ENCODE measurements at regions not wholly inside any gene's neighbourhood (a gene's known extent, or its start where the extent isn't known, plus 50 kb on each side); places are given as distances from the start of the nearest gene placed in this dataset.

DNA sequence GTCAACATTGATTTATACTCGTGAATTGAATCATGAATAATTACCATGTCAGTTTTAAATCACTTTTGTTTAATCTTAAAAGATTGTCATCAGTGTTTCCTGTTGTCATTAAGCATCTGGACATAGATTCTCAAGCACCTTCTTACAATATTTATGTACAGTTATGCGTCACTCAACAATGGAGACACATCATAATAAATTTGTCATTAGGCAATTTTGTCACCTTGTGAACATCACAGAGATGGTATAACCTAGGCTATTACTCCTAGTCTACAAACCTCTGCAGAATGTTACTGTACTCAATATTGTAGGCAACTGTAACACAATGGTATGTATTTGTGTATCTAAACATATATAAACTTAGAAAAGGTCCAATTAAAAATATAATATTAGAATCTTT is 2130.9 kb upstream of the PCDH20 start:
- WGBS, 2 experiments (ENCODE audit: extremely low coverage in 2 of 2, insufficient read length in 1 of 2), result no CpG with 5 or more reads among the region's 2 CpGs
- Histone ChIP-seq H3K79me1 (ENCODE audit: low read depth in 1 of 2, low read length in 2 of 2) (no peaks in the 10 kb centered on the region), H2AFZ (replicated peaks; ENCODE audit: low read length, poor library complexity) (no peak overlapping the region), H3K4me3 (ENCODE audit: insufficient read depth, low read depth, low read length) (no peak overlapping the region), H2BK15ac (ENCODE audit: low read depth, low read length) (no peak overlapping the region), H3K23ac (ENCODE audit: low read depth, low read length) (no peak overlapping the region), H2AK5ac (ENCODE audit: low read depth, low read length) (no peak overlapping the region), H3K9me3 (ENCODE audit: control insufficient read depth, insufficient read depth, low read length) (no peaks in the 10 kb centered on the region), H4K8ac (ENCODE audit: low read depth in 2 of 2, low read length in 2 of 2) (no peak overlapping the region), H3K27me3 (ENCODE audit: control insufficient read depth, insufficient read depth, low read length) (no peaks in the 10 kb centered on the region), H4K91ac (ENCODE audit: insufficient read depth, low read depth, low read length) (no peak overlapping the region), H4K20me1 (ENCODE audit: insufficient read depth, low read length) (no peaks in the 10 kb centered on the region), H3K36me3 (ENCODE audit: control insufficient read depth, insufficient read depth, low read length) (no peaks in the 10 kb centered on the region), H3K14ac (replicated peaks; ENCODE audit: low read depth, low read length) (no peak overlapping the region), H3K56ac (ENCODE audit: extremely low read depth, insufficient read depth, low read length) (no peak overlapping the region), H2AK9ac (replicated peaks; ENCODE audit: low read depth, low read length, poor library complexity) (no peak overlapping the region), H3K18ac (ENCODE audit: low read depth, low read length) (no peak overlapping the region), H3K4ac (ENCODE audit: low read depth, low read length) (no peak overlapping the region), H2BK120ac (ENCODE audit: low read depth, low read length) (no peak overlapping the region), H2BK5ac (ENCODE audit: low read depth, low read length, poor library complexity, severe bottlenecking) (no peak overlapping the region), H3K4me2 (ENCODE audit: low read depth, low read length) (no peak overlapping the region), H3K4me1 (ENCODE audit: control insufficient read depth, insufficient read depth, low read length) (no peaks in the 10 kb centered on the region), H3K9me1 (ENCODE audit: insufficient read depth, low read length) (no peaks in the 10 kb centered on the region), H3K9ac (ENCODE audit: low read depth, low read length) (no peak overlapping the region), H3K27ac (ENCODE audit: insufficient read depth, low read length) (no peak overlapping the region), H2BK20ac (ENCODE audit: low read depth, low read length) (no peak overlapping the region), H4K5ac (ENCODE audit: low read depth, low read length) (no peak overlapping the region)
- ChIA-PET POLR2A (ENCODE audit: unreplicated experiment) (no interaction called here), CTCF (no interaction called here)
- BruUV-seq (replicated peaks), result no TSS peak
- DNase-seq, result no peak
- no peak for ATAC-seq (ENCODE audit: low read depth)
- TF ChIP-seq RFX5 (IDR thresholded peaks at IDR 0.05; ENCODE audit: low read depth, low read length) (no peak), NFE2L2 (IDR thresholded peaks at IDR 0.05; ENCODE audit: low read depth, low read length) (no peak)
- intact Hi-C loops (cut with micrococcal nuclease), result no loop called here
- in situ Hi-C loops (cut with MboI; ENCODE audit: low sequenced_read_pairs), result no loop called here
- dilution Hi-C loops (cut with HindIII; ENCODE audit: low sequenced_read_pairs, unreplicated experiment), result no loop called here
